ENCODE measurements at regions not wholly inside any gene's neighbourhood (a gene's known extent, or its start where the extent isn't known, plus 50 kb on each side); places are given as distances from the start of the nearest gene placed in this dataset.

DNA sequence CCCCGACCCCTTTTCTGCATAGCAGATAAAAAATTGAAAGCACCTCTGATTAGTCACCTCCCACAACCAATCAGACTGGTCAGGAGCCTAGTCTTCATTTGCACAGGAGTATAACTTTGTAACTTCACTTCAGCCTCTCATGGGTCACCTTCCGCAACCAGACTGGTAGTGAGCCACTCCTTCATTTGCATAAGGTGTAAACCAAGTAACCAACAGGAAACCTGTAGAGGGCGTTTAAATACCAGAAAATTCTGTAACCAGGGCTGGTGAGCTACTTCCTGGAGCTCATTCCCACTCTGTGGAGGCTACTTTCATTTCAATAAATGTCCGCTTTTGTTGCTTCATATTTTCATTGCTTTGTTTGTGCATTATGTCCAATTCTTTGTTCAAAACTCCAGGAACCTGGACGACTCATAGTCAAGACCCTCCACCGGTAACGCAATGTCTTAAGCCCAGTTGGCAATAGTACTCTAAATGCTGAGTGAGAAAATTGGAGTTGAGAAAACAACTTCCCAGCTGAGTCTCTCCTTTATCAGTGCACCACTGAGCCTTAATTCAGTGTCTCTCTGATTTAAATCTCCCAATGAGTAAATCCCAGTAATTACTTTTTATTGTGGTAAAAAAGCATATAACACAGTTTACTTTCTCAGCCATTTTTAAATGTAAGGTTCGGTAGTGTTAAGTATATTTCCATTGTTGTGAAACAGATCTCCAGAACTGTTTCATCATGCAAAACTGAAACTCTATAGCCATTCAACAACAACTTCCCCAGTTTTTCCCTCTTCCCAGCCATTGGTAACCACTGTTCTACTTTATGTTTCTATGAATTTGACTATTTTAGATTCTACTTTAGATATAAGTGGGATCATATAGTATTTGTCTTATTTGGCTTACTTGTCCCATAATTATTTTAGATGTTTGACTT, 392.7 kb upstream of the SLC8A1 start:
- H3K36me3 ChIP-seq (ENCODE audit: control insufficient read depth, insufficient read depth, low read length) = no peaks in the 10 kb centered on the region
- no peak overlapping the region for H3K27ac ChIP-seq (ENCODE audit: low read depth, low read length)
- H3K4me3 ChIP-seq (ENCODE audit: low read depth, low read length) = no peak overlapping the region
- no peak for DNase-seq (ENCODE audit: low read depth in 4 of 6, low spot score in 6 of 6)
- H3K9me3 ChIP-seq (ENCODE audit: control insufficient read depth, insufficient read depth, low read length) = no peaks in the 10 kb centered on the region
- no peaks in the 10 kb centered on the region for H3K4me1 ChIP-seq (ENCODE audit: control insufficient read depth, insufficient read depth, low read length)
- WGBS (ENCODE audit: insufficient coverage) = 82% methylated on average over 5 of the region's 8 CpGs
- no peaks in the 10 kb centered on the region for H3K27me3 ChIP-seq (ENCODE audit: control insufficient read depth, insufficient read depth, low read length)

DNA sequence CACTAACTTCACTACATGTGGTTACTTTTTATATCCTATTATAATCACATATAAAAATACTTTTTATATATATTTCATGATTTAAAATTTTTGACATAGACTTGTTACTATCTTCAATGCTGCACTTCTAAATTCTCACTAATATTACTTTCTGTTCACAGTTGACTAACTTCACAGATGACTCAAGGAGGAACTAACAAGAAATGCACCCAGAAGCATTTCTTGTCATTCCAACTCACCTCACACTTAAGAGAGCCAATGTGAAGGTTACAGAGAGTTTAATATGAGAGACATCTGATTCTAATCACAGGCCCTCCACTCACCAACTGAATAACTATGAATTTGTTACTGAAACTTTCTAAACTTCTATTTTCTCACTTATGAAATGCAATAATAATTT, 399.8 kb upstream of the SLC8A1 start:
- DNase-seq (ENCODE audit: low read depth in 4 of 6, low spot score in 6 of 6) = no peak
- Histone ChIP-seq H3K4me1 (ENCODE audit: control insufficient read depth, insufficient read depth, low read length) (no peaks in the 10 kb centered on the region), H3K27ac (ENCODE audit: low read depth, low read length) (no peak overlapping the region), H3K4me3 (ENCODE audit: low read depth, low read length) (no peak overlapping the region), H3K27me3 (ENCODE audit: control insufficient read depth, insufficient read depth, low read length) (no peaks in the 10 kb centered on the region), H3K36me3 (ENCODE audit: control insufficient read depth, insufficient read depth, low read length) (no peaks in the 10 kb centered on the region), H3K9me3 (ENCODE audit: control insufficient read depth, insufficient read depth, low read length) (no peaks in the 10 kb centered on the region)

DNA sequence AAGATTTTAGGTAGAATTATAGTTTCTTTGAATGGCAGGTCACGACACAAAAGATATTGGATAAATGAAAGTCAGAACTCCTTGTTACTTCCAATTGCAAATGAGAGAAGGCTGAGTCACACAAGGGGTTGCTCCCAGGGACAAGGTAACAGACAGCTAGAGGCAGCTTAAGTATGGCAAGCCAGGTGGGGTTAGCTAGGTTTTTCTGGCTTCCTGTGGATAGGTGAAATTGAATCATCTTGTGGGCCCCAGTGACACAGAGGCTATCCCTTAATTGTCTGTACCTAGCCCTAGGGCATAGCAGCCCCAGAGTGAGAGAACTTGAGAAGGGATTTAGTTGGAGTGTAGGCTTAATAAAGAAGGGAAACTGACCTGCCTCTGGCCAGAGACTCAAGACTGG, 407.7 kb upstream of the SLC8A1 start:
- Histone ChIP-seq H3K9me3 (ENCODE audit: control insufficient read depth, insufficient read depth, low read length) (no peaks in the 10 kb centered on the region), H3K4me3 (ENCODE audit: low read depth, low read length) (no peak overlapping the region), H3K4me1 (ENCODE audit: control insufficient read depth, insufficient read depth, low read length) (no peaks in the 10 kb centered on the region), H3K27me3 (ENCODE audit: control insufficient read depth, insufficient read depth, low read length) (no peaks in the 10 kb centered on the region), H3K36me3 (ENCODE audit: control insufficient read depth, insufficient read depth, low read length) (no peaks in the 10 kb centered on the region), H3K27ac (ENCODE audit: low read depth, low read length) (no peak overlapping the region)
- WGBS (ENCODE audit: insufficient coverage) = 60% methylated on average over 1 of the region's 1 CpG
- no peak for DNase-seq (ENCODE audit: low read depth in 4 of 6, low spot score in 6 of 6)

DNA sequence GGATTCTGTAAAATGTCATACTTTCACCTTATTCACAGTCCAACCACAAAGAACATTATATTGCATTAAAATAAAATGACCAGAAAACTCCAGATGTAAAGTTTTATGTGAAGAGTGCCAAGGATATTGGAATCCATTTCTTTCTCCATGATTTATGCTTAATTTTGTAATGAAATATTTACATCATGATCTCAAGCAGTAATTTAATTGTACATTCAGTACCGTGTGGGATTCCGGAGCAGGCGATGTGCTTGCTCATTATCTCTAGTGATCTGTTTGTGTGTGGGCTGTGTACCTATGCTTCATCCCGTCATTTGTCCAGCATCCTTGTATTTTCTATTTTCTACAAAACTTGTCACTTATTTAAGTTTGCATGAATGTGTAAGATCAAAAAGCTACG, 415.9 kb upstream of the SLC8A1 start:
- no peak for DNase-seq (ENCODE audit: low read depth in 4 of 6, low spot score in 6 of 6)
- no peaks in the 10 kb centered on the region for H3K36me3 ChIP-seq (ENCODE audit: control insufficient read depth, insufficient read depth, low read length)
- H3K27ac ChIP-seq (ENCODE audit: low read depth, low read length) = no peak overlapping the region
- H3K9me3 ChIP-seq (ENCODE audit: control insufficient read depth, insufficient read depth, low read length) = no peaks in the 10 kb centered on the region
- no CpG with 5 or more reads among the region's 5 CpGs for WGBS (ENCODE audit: insufficient coverage)
- no peak overlapping the region for H3K4me3 ChIP-seq (ENCODE audit: low read depth, low read length)
- H3K27me3 ChIP-seq (ENCODE audit: control insufficient read depth, insufficient read depth, low read length) = no peaks in the 10 kb centered on the region
- H3K4me1 ChIP-seq (ENCODE audit: control insufficient read depth, insufficient read depth, low read length) = no peaks in the 10 kb centered on the region

DNA sequence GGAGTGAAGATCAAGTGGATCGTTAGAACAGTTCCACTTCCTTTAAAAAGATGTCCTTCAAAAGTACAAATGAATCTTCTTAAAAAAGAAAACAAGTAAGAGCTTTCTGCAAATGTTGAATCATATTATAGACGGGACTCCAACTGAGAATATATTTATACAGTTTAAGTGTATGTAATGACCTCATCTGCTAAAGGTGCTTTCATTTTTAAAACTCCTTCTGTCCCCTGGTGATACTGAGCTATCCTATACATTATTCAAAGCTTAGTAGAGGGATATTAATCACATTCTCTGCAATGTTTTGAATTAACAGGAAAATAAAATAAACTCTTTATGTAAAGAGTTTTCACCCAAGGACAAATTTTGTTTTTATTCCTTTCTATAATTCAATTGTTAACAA, 420.7 kb upstream of the SLC8A1 start:
- H3K27ac ChIP-seq (ENCODE audit: low read depth, low read length) = no peak overlapping the region
- no peaks in the 10 kb centered on the region for H3K9me3 ChIP-seq (ENCODE audit: control insufficient read depth, insufficient read depth, low read length)
- WGBS (ENCODE audit: insufficient coverage) = no CpG with 5 or more reads among the region's 2 CpGs
- no peak for DNase-seq (ENCODE audit: low read depth in 4 of 6, low spot score in 6 of 6)
- H3K4me3 ChIP-seq (ENCODE audit: low read depth, low read length) = no peak overlapping the region
- H3K27me3 ChIP-seq (ENCODE audit: control insufficient read depth, insufficient read depth, low read length) = no peaks in the 10 kb centered on the region
- H3K4me1 ChIP-seq (ENCODE audit: control insufficient read depth, insufficient read depth, low read length) = no peaks in the 10 kb centered on the region
- H3K36me3 ChIP-seq (ENCODE audit: control insufficient read depth, insufficient read depth, low read length) = no peaks in the 10 kb centered on the region

DNA sequence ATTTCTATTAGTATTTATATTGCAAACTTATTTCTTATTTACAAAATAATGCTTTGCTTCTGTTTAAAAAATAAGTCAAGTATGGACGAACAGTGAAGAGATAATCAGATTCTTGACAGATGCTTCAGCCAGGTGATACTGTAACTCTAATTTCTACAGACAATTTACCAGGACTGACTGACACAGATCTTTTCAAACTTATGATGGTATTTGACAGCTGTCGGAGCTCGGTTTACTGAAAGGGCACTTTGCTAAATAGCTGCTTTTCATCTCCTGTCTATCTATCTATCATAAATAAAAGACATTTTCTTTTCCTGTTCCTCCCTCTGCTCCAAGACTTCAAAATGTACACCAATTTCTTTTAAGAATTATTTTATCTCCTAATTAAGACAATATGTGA, 422.5 kb upstream of the SLC8A1 start:
- Histone ChIP-seq H3K4me1 (ENCODE audit: control insufficient read depth, insufficient read depth, low read length) (no peaks in the 10 kb centered on the region), H3K27me3 (ENCODE audit: control insufficient read depth, insufficient read depth, low read length) (no peaks in the 10 kb centered on the region), H3K4me3 (ENCODE audit: low read depth, low read length) (no peak overlapping the region), H3K9me3 (ENCODE audit: control insufficient read depth, insufficient read depth, low read length) (no peaks in the 10 kb centered on the region), H3K36me3 (ENCODE audit: control insufficient read depth, insufficient read depth, low read length) (no peaks in the 10 kb centered on the region), H3K27ac (ENCODE audit: low read depth, low read length) (no peak overlapping the region)
- no CpG with 5 or more reads among the region's 3 CpGs for WGBS (ENCODE audit: insufficient coverage)
- no peak for DNase-seq (ENCODE audit: low read depth in 4 of 6, low spot score in 6 of 6)

DNA sequence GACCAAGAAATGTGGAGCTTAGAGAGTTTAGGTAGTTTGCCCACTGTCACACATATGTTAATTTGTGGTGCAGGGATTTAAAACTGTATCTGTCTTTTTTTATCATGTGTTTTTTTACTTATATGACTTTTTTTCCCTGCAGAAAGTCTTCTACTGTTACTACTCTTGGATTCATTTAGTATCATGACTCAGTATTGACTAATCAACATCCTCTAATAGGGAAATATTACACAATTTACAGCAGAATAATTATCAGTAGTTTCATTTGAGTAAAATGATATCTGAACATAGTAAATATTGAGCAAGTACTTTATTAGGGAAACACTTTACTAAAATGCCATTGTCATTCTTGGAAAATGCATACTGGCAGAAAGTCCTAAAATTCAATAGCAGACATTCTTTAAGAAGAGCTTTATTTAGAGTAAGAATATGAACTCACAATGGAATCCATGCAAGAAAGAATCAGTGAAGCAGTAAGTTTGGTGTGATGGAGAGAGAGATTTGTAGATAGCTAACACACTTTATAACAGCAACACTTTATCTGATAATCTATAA, 425.9 kb upstream of the SLC8A1 start:
- Histone ChIP-seq H3K27me3 (ENCODE audit: control insufficient read depth, insufficient read depth, low read length) (no peaks in the 10 kb centered on the region), H3K36me3 (ENCODE audit: control insufficient read depth, insufficient read depth, low read length) (no peaks in the 10 kb centered on the region), H3K4me1 (ENCODE audit: control insufficient read depth, insufficient read depth, low read length) (no peaks in the 10 kb centered on the region), H3K27ac (ENCODE audit: low read depth, low read length) (no peak overlapping the region), H3K9me3 (ENCODE audit: control insufficient read depth, insufficient read depth, low read length) (no peaks in the 10 kb centered on the region), H3K4me3 (ENCODE audit: low read depth, low read length) (no peak overlapping the region)
- no peak for DNase-seq (ENCODE audit: low read depth in 4 of 6, low spot score in 6 of 6)

DNA sequence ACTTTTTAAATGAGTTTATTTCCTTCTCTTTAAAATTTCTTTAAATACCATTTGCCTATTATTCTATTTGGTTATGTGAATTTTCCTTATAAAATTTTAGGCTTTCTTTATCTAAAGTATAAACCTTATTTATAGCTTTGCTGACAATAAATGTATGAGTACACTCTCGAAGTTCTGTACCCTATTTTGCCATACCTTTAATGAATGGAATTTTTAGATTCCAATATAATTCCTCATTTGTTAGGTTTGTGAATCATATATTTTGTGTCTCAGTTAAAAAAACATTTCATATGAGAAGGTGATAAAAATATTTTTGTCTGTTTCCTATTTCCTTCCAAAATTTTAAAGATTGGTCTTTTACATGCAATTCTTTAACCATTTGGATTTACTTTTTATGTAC, 427.4 kb upstream of the SLC8A1 start:
- no CpG with 5 or more reads among the region's 1 CpG for WGBS (ENCODE audit: insufficient coverage)
- Histone ChIP-seq H3K27me3 (ENCODE audit: control insufficient read depth, insufficient read depth, low read length) (no peaks in the 10 kb centered on the region), H3K4me1 (ENCODE audit: control insufficient read depth, insufficient read depth, low read length) (no peaks in the 10 kb centered on the region), H3K36me3 (ENCODE audit: control insufficient read depth, insufficient read depth, low read length) (no peaks in the 10 kb centered on the region), H3K4me3 (ENCODE audit: low read depth, low read length) (no peak overlapping the region), H3K9me3 (ENCODE audit: control insufficient read depth, insufficient read depth, low read length) (no peaks in the 10 kb centered on the region), H3K27ac (ENCODE audit: low read depth, low read length) (no peak overlapping the region)
- DNase-seq (ENCODE audit: low read depth in 4 of 6, low spot score in 6 of 6) = no peak

DNA sequence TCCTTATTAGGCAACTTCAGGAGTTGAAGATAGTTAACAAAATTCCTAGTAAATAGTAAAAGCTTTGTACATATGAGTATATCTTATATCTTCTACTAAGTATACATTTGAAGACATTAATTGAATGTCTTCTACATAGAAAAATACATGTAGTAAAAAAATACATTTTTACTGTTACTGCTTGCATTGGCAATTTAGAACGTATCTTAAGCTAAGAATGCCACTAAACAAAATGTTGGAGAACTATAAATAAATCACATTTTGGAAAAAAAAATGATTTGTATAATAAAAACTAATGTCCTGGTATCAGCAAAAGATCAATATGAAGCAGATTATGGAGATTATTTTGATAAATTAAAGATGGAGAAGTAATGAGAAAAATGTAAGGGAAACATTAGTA, 434.2 kb upstream of the SLC8A1 start:
- Histone ChIP-seq H3K27ac (ENCODE audit: low read depth, low read length) (no peak overlapping the region), H3K27me3 (ENCODE audit: control insufficient read depth, insufficient read depth, low read length) (no peaks in the 10 kb centered on the region), H3K9me3 (ENCODE audit: control insufficient read depth, insufficient read depth, low read length) (no peaks in the 10 kb centered on the region), H3K4me1 (ENCODE audit: control insufficient read depth, insufficient read depth, low read length) (no peaks in the 10 kb centered on the region), H3K36me3 (ENCODE audit: control insufficient read depth, insufficient read depth, low read length) (no peaks in the 10 kb centered on the region), H3K4me3 (ENCODE audit: low read depth, low read length) (no peak overlapping the region)
- no peak for DNase-seq (ENCODE audit: low read depth in 4 of 6, low spot score in 6 of 6)
- WGBS (ENCODE audit: insufficient coverage) = no CpG with 5 or more reads among the region's 1 CpG

DNA sequence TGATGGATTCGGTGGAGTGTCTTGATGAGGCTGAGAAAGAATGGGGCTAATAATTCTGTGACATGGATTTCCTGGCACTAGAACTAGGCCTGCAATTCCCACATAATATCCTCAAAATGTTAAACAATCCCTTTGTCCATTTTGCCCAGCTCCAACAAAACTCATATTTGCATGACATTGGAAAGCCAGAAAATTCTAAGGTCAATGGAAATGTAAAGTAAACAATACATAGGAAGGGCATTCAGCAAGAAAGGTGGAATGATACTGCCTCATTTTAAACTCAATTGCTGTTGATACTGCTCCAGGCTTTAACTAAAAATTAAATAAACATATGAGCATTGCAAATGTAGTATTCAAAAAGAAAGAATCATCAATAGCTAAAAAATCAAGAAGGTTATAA, 434.8 kb upstream of the SLC8A1 start:
- no peaks in the 10 kb centered on the region for H3K4me1 ChIP-seq (ENCODE audit: control insufficient read depth, insufficient read depth, low read length)
- H3K27me3 ChIP-seq (ENCODE audit: control insufficient read depth, insufficient read depth, low read length) = no peaks in the 10 kb centered on the region
- no peak overlapping the region for H3K4me3 ChIP-seq (ENCODE audit: low read depth, low read length)
- no peaks in the 10 kb centered on the region for H3K36me3 ChIP-seq (ENCODE audit: control insufficient read depth, insufficient read depth, low read length)
- no peak overlapping the region for H3K27ac ChIP-seq (ENCODE audit: low read depth, low read length)
- no peaks in the 10 kb centered on the region for H3K9me3 ChIP-seq (ENCODE audit: control insufficient read depth, insufficient read depth, low read length)
- no CpG with 5 or more reads among the region's 1 CpG for WGBS (ENCODE audit: insufficient coverage)
- no peak for DNase-seq (ENCODE audit: low read depth in 4 of 6, low spot score in 6 of 6)

All from spinal cord (tissue), 9 donors.